ENCODE measurements at regions not wholly inside any gene's neighbourhood (a gene's known extent, or its start where the extent isn't known, plus 50 kb on each side); places are given as distances from the start of the nearest gene placed in this dataset.

DNA sequence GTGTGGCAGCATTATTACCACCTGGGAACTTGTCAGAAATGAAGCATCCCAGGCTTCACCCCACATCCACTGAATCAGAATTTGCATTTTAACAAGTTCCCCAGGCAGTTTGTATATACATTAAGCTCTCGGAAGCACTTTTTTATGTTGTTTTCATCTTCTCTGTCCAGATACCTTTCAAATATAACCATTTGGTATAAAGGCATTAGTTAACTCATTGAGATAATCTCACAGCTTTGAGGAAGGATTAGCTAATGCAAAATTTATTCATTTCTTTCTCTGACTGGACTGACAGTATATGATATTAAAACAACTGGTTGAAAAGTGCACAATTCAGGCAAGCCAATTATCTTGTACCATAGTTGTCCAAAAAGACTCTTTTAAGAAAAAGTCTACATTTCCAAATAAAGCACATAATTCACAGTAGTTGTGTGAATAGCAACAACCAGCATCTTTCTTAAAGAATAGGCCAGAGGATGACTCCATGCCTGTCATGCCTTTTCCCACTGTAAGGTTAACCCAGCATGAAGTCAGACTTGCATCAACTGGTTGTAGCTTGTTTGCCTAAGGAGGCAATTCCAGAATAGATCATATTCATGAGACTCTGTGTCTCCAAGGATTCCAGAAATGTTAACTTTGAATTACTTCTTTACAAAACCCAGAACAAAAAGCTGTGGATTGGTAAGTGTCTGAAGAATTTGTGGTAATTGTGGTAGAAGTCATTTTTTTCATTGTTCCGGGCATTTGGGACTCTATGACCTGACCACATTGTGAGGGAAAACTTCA lies 254.3 kb upstream of the SESN3 start:
- in situ Hi-C loops (cut with HindIII; ENCODE audit: low pct_unique_long_range_greater_than_20kb, low sequenced_read_pairs), result no loop called here
- DNase-seq (ENCODE audit: low read depth in 1 of 2, low spot score in 1 of 2), result no peak
- TF ChIP-seq JUND (IDR thresholded peaks at IDR 0.05; ENCODE audit: low read depth), result no peak

DNA sequence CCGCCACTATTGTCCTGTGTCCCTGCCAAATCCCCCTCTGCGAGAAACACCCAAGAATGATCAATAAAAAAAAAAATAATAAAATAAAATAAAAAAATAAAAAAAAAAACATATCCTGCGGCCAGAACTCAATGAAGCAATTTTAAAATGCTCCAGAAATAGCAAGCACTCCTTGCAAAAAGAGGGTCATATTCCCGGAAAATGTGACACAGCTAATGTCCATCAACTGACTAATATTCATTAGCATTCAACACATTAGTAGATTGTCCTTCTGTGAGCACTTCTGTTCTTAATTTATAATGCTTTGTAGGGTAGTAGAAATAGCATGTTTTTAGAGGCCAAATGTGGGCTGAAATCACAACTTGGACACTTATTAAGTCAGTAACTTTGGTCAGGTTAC lies 252.3 kb upstream of the SESN3 start:
- in situ Hi-C loops (cut with HindIII; ENCODE audit: low pct_unique_long_range_greater_than_20kb, low sequenced_read_pairs), result no loop called here
- DNase-seq (ENCODE audit: low read depth in 1 of 2, low spot score in 1 of 2), result no peak
- no peak for TF ChIP-seq JUND (IDR thresholded peaks at IDR 0.05; ENCODE audit: low read depth)

DNA sequence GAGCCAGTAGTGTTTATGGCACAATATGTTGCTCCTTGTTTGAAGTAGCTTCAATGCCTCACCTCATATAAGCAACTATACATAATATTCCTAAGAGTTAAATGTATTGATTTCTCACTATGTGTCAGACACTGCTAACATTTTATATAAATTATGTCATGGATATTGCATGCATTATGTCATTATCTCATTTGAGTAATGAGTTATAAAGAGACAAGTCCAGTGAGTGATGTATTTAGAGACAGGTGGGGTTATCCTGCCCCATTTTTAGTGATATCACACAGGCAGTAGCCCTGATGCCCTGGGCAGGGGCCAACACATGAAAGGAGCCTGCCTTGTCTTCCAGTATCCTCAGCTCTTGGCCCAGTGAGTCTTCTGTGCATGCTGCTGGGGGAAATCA lies 247.0 kb upstream of the SESN3 start:
- in situ Hi-C loops (cut with HindIII; ENCODE audit: low pct_unique_long_range_greater_than_20kb, low sequenced_read_pairs), result no loop called here
- no peak for DNase-seq (ENCODE audit: low read depth in 1 of 2, low spot score in 1 of 2)
- TF ChIP-seq JUND (IDR thresholded peaks at IDR 0.05; ENCODE audit: low read depth), result no peak

DNA sequence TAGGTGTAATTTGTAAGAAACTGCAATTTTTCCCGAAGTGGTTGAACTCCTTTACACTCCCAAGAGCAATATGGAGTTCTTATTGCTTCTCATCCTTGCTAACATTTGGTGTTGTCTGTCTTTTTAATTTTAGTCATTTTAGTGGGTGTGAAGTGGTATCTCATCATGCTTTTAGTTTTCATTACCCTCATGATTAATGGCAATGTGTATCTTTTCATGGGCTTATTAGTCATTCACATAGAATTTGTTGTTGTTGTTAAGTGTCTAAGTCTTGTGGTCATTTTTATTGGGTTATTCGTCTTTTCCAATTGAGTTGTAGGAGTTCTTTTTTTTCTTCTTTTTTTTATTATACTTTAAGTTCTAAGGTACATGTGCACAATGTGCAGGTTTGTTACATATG lies 238.3 kb upstream of the SESN3 start:
- DNase-seq (ENCODE audit: low read depth in 1 of 2, low spot score in 1 of 2), result no peak
- in situ Hi-C loops (cut with HindIII; ENCODE audit: low pct_unique_long_range_greater_than_20kb, low sequenced_read_pairs), result no loop called here
- TF ChIP-seq JUND (IDR thresholded peaks at IDR 0.05; ENCODE audit: low read depth), result no peak

DNA sequence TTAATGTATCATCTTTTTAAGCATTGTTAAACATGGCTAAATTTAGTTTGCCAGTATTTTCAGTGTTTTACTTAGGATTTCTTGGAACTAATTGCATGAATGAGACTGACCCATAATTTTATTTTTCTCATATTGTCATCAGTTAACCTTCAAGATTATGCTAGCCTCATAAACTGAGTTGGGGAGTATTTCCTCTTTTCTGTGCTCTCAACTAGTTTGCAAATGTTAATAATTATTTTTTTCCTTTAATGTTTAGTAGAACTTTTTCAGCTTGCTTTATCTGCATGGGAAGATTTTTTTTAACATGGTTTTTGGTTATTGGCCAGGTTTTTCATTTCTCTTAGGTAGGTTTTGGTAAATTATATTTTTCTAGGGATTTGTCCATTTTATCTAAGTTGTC lies 235.4 kb upstream of the SESN3 start:
- in situ Hi-C loops (cut with HindIII; ENCODE audit: low pct_unique_long_range_greater_than_20kb, low sequenced_read_pairs), result no loop called here
- TF ChIP-seq JUND (IDR thresholded peaks at IDR 0.05; ENCODE audit: low read depth), result no peak
- no peak for DNase-seq (ENCODE audit: low read depth in 1 of 2, low spot score in 1 of 2)

DNA sequence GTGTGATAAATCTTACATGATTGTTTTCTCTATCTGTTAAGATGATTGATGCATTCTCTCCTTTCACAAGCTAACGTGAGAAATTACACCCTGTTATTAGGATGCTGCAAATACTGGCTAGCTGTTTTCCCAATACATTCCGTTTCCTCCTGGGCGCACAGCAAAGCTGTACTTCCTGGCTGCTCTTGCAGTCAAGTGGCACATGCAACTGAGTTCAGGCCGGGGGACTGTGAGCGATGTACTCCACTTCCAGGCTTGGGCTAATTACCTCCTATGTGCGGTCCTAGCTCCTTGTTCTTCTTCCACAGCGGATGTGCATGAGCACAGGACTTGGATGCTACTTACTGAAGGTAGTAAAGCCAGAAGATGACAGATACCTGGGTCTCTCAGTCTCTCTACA lies 234.9 kb upstream of the SESN3 start:
- DNase-seq (ENCODE audit: low read depth in 1 of 2, low spot score in 1 of 2), result no peak
- in situ Hi-C loops (cut with HindIII; ENCODE audit: low pct_unique_long_range_greater_than_20kb, low sequenced_read_pairs), result no loop called here

DNA sequence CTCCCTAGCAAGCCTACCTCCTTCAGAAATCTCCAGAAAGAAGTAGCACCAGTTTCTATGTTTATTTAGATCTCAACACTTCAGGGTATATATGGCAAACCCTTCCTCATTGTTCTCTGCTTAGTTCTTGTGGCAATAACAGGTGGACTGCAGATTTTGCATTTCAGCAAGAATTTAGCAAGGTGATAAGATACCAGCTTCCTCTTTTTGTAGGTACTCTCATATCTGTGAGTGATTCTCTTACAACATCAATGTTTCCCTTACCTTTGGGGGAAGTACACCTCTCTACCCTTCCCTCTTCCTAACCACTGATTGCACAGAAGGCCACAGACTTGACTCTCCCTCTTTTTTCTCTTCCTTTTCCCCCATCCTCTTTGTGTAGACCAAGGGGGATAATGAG lies 230.9 kb upstream of the SESN3 start:
- in situ Hi-C loops (cut with HindIII; ENCODE audit: low pct_unique_long_range_greater_than_20kb, low sequenced_read_pairs), result no loop called here
- TF ChIP-seq JUND (IDR thresholded peaks at IDR 0.05; ENCODE audit: low read depth), result no peak
- no peak for DNase-seq (ENCODE audit: low read depth in 1 of 2, low spot score in 1 of 2)

More for the DNA sequence above, 234.9 kb upstream of the SESN3 start:
- no peak for TF ChIP-seq JUND (IDR thresholded peaks at IDR 0.05; ENCODE audit: low read depth)

DNA sequence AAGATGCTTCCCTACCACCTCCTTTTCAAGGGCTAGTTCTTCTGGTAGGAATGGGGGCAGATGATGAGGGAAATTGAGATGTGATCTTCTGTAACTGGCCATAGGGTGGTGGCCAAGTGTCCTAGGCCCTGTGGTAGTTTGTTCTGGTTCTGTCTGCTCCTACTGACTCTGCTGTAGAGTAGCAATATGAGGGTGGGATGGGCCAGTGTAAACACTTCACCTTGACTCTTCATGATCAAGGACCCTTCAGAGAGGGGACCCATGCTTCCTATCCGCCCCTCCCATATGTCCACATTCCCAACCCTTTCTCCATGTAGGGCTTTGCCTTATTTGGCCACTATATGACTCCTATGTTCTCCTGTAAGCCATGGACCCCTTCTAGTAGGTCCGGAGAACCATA lies 230.3 kb upstream of the SESN3 start:
- TF ChIP-seq JUND (IDR thresholded peaks at IDR 0.05; ENCODE audit: low read depth), result no peak
- DNase-seq (ENCODE audit: low read depth in 1 of 2, low spot score in 1 of 2), result no peak
- in situ Hi-C loops (cut with HindIII; ENCODE audit: low pct_unique_long_range_greater_than_20kb, low sequenced_read_pairs), result no loop called here

DNA sequence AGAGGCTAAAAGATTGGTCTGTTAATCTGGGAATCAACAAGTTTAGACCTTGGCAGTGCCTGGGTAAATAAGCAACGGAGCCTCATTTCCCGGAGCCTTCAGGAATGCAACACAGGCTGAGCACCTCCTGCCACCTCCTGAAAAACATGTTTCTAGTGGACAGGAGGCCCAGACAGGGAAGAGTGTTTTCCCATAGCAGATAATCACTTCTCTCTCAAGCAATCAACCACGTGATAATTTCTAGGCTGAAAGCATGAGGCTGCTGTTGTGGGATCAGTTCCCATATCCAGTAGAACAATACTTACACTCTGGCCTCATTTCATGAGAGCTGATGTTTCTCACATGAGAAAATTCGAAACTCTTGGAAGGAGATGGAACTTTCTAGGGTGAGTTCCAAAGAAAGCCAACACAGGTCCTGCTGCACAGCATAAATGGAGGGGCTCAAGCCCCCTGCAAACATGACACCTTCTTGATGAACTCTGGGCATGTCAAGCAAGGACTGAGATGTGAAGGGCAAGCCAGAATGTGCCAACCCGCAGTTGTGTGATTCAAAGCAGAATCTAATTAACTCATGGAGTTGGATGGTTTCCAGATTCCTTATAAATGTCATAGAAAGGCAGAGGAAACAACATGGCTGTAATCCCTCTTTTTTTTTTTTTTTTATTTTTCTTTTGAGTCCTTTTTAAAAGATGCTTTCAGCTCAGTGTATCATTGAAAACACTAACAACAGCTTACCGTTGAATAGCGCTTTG lies 228.5 kb upstream of the SESN3 start:
- TF ChIP-seq JUND (IDR thresholded peaks at IDR 0.05; ENCODE audit: low read depth), result no peak
- DNase-seq (ENCODE audit: low read depth in 1 of 2, low spot score in 1 of 2), result peak in 1 of 2 experiments; percentile 15
- in situ Hi-C loops (cut with HindIII; ENCODE audit: low pct_unique_long_range_greater_than_20kb, low sequenced_read_pairs), result no loop called here

DNA sequence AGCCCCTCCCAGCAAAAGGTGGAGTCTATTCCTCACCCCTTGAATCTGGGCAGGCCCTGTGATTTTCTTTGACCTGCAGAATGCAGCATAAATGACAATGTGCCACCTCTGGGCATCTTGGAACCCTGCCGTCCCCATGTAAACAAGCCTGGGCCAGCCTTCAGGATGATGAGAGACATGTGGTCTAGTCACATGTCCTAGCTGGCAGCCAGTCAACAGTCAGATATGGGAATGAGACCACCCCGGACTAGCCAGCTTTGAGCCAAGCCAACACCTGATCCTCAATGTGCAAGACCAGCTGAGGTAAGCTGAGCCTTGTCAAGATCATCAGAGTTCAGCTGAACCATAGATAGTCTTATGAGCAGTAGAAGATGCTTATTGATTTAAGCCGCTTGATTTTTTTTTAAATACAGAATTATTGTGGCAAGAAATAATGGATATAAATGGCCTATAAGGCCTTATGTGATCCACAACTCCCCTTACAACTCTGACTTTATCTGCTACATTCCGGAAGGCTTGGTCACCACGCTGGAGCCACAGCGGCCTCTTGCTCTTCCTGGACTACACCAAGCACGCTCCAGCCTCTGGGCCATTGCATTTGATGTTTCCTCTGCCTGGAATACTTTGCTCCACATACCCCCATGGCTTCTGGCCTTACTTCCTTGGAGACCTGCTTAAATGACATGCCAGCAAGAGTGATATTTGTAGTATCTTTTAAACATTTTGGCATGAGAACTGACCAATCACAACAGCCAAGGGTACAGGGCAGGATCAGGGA lies 225.9 kb upstream of the SESN3 start:
- DNase-seq (ENCODE audit: low read depth in 1 of 2, low spot score in 1 of 2), result no peak
- TF ChIP-seq JUND (IDR thresholded peaks at IDR 0.05; ENCODE audit: low read depth), result no peak
- in situ Hi-C loops (cut with HindIII; ENCODE audit: low pct_unique_long_range_greater_than_20kb, low sequenced_read_pairs), result no loop called here

DNA sequence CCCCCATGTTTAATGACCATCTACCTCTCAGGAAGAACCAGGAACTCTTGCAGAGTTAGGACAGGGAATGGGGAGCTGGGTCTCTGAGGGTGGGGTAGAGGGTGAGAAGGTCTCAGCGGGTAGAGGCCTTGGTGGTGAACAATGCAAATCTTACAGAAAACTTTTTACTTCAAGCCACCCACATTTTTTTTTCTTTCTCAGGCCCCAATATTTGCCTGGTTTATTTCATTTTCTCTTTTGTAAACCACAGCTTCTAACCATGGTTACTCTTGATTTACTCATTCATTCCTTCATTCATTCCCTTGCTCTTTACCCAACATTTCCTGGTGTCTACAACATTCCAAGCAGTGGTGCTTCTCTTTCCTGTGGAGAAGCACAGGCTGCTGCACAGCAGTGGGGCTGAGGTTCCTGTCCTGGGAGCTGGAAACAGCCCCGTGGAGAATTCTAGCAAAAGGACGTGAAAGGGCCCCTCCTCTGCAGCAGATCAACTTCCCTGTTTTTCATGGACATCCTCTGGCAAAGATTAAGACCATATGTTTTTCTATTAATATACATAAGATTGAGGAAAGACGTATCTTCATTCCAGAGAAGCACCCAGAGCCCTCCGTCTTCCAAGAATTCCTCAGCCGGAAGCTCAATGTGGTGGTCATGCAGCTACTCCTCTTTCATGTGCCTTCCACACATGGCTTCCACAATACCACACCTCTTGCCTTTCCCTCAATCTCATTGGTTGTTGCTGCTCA lies 224.4 kb upstream of the SESN3 start:
- in situ Hi-C loops (cut with HindIII; ENCODE audit: low pct_unique_long_range_greater_than_20kb, low sequenced_read_pairs), result no loop called here
- no peak for DNase-seq (ENCODE audit: low read depth in 1 of 2, low spot score in 1 of 2)
- TF ChIP-seq JUND (IDR thresholded peaks at IDR 0.05; ENCODE audit: low read depth), result no peak

DNA sequence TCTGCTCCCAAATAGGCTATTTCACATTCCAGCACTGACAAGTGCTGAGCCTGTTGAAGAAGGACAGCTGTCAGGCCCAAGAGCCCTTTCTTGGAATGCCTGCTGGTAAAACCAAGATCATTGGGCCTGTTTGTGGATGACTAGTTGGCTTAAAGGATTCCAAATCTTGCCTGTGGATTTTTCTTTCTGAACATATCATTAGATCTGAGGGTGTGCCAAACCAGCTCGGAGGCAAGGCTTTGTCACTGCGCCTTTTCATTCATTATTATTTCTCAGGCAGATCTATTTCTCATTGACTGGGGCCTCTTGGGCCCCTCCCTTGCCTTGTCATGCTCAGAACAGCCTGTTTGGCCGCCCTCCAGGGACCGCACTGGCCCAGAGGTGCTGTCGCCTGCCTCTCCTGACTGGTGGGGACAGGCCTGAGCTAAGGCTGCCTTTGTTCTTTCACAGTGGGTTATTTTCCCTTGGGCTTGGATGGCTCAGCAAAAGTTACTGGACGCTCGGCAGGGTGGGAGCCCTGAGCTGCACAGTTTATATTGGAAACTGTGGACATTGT lies 222.7 kb upstream of the SESN3 start:
- in situ Hi-C loops (cut with HindIII; ENCODE audit: low pct_unique_long_range_greater_than_20kb, low sequenced_read_pairs), result no loop called here
- DNase-seq (ENCODE audit: low read depth in 1 of 2, low spot score in 1 of 2), result no peak
- no peak for TF ChIP-seq JUND (IDR thresholded peaks at IDR 0.05; ENCODE audit: low read depth)

Data from T47D (cell line).